NCI-H146 (cell line): ENCODE measurements at regions not wholly inside any gene's neighbourhood (a gene's known extent, or its start where the extent isn't known, plus 50 kb on each side); places are given as distances from the start of the nearest gene placed in this dataset.
"Not testable (repeated sequence)": the region's sequence is repeated elsewhere in the genome, so short reads cannot be mapped to it uniquely, and the experiment has no call there.

Experiments used
- DNase-seq: peaks from one replicate; lab custom pipeline; 2025; lab: John Stamatoyannopoulos, UW

DNA sequence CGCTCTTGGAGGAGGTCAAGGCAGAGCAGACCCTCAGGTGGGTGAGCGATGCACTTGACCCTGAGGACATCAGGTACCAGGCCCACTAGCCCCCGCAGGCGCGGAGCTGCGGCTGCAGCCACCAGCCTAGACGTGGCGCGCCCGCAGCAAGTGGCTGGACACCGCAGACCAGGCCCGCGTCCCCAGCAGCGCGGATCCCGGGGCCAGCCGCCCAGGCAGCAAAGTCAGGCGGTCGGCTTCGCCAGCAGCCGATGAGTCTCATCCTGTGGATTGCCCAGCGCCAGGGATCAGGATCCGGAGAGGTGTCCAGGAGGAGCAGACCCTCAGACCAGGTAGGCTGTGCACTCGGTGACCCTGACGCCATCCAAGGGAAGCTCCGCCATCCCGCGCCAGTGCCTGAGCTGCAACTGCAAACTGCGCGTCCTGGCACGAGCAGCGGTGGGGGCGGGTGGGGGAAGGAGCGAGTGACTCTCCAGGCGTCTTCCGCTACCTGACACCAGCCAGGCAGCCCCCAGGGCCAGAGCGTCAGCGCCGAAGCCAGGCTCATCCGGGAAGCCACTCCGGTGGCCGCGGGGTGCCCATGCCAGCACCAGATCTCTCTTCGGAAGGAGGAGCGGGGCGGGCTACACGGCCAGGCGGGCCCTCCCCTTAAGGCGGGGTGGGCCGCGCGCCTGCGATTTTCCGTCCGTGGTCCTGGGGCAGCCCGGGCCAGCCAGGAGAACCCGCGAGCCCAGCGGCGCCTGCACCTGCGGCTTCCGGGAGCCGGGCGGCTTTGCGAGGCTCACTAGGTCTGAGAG lies 92.6 kb upstream of the THOC3 start:
- DNase-seq: not testable (repeated sequence)

DNA sequence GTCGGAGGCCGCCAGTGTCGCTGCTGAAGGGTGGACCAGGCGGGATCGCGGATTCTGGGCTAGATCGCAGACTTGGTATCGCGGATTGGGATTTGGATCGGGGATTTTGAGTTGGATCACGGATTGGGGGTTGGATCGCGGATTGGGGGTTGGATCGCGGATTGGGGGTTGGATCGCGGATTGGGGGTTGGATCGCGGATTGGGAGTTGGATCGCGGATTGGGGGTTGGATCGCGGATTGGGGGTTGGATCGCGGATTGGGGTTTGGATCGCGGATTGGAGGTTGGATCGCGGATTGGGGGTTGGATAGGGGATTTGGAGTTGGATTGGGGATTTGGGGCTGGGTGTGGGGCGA lies 93.1 kb upstream of the THOC3 start:
- not testable (repeated sequence) for DNase-seq

DNA sequence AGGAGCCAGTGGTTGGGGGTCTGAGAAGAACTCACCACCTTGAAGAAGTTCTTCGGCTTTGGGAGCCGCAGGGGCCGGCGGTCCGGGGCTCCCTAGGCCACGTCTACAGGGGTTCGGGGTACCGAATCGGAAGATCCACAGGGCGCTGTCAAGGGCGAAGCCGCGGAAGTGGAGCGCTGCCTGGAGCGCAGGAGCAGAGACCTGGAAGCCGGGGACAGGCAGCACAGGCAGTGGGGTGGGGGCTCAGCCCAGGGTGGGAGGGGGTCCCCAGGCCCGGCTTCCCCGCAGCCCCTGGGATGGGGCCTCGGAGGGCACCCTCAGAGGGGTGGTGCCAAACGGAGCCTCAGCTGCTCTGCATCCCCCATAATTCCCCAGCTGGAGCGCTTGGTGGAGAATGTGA lies 93.5 kb upstream of the THOC3 start:
- not testable (repeated sequence) for DNase-seq

DNA sequence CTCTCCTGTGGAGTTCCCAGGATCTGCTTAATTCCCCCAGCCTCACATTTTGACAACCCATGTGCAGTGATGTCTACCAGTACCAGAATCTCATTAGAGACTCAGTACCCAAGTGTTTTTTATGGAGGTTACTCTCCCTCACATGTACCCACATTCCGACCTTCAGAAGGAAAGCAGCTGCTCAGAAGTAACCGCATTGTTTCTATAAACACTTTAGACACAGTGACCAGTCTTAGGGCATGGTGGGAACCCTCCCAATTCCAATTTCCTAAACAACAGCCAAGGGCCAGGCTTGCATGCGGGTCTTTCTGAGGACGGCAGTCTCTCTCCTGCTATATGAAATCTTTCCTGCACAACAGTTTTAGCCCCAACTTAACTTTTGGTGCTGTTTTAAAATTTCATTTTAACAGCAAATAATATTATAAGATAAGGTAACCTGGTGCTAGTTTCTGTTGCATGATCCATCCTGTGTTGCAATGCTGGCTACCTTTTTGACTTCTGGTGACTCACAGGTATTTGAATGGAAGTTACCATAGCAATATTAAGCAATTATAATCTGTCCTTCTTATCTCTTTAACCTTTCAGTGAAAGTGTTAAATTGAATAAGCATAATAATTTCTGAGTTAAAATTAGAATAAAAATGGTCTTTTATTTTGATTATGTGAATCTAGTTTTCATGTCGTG lies 98.3 kb upstream of the THOC3 start:
- DNase-seq: not testable (repeated sequence)

DNA sequence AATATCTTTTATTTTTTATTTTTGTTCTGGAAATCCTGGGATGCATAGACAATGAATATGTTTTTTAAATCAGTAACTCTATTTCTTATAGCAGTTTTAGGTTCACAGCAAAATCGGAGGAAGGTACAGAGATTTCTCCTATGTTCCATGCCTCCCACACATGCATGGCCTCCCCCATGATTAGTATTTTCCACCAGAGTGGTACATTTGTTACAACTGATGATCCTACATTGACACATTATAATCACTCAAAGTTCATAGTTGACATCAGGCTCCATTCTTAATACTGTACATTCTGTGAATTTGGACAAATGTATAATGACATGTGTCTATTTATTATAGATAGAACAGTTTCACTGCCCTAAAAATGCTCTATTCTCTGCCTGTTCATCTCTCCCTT lies 99.0 kb upstream of the THOC3 start:
- not testable (repeated sequence) for DNase-seq

DNA sequence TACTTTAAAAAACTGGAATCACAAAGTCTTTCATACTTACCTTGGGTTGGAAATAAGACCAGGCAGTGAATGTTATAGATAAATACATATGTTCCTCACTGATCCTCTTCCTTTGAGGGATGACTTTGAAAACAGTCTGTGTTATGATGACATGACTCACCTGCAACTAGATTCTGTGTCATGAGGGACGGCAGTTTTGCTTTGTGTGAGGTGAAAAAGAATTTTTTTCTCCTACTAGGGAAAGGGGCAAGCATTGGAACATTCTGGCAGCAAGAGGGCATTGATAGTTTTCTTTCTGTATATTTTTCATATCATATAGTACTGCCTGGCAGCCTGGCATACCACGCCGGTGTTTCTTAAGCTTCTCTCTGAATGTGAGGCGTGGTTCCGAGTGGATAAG lies 99.8 kb upstream of the THOC3 start:
- not testable (repeated sequence) for DNase-seq

DNA sequence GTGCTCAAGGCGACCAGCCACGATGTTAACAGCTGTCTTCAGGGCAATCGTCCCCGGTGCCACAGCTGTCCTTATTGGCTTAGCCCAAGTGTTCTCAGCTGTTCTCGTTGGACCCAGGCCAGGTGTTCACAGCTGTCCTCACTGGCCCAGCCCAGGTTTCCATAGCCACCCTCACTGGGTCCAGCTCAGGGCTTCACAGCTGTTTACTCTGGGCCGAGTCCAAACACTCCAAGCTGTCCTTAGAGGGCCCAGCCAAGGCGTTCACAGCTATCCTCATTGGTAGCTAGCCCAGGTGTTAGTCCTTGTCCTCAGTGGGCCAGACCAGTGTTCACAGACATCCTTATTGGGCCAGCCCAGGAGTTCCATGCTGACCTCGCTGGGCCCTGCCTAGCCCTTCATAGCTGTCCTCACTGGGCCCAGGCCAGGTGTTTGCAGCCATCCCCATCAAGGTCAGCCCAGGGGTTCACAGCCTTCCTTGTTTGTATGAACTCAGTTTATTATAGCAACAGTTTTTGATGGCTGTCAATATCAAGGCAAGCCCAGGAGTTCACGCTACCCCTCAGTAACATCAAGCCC lies 106.0 kb upstream of the THOC3 start:
- DNase-seq: not testable (repeated sequence)

DNA sequence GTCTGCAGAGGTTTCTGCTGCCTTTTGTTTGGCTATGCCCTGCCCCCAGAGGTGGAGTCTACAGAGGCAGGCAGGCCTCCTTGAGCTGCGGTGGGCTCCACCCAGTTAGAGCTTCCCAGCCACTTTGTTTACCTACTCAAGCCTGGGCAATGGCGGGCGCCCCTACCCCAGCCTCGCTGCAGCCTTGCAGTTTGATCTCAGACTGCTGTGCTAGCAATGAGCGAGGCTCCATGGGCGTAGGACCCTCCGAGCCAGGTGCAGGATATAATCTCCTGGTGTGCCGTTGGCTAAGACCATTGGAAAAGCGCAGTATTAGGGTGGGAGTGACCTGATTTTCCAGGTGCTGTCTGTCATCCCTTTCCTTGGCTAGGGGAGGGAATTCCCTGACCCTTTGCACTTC lies 115.6 kb upstream of the THOC3 start:
- DNase-seq: not testable (repeated sequence)

DNA sequence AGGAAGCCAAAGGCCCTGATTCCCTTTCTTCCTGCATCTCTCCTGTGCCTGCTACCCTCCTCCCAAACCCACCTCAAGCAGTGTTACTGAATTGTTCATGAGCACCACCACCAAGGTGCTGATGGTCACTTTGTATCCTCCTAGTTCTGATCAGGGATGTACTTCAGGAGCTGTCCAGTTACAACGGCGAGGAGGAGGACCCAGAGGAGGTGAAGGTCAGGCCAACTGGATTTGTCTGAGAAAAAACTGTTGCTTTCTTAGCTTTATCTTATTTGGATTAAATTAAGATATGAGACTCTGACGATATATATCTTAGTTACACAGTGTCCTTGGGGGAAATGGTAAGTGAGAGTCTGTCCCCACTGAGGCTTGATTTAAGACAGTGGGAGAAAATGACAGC lies 135.0 kb upstream of the THOC3 start:
- not testable (repeated sequence) for DNase-seq

DNA sequence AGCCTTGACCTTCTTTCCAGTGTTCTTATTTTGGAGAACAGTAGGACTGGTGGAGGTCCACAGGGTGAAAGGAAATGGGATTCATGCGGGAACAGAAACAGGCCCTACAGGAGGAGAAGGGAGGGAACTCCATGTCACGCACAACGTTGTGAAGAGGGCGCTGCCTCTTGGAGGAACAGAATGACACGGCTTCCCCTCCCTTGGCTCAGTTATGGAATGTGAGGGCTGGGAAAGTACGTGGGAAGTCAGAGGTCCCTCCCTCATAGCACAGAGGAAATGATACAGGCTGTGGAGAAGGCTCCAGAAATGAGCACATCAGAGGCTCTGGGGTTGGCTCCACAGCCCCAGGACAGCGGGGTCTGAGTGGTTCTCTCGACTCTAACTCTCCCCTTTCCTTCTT lies 125.3 kb upstream of the SIMC1 start:
- DNase-seq: not testable (repeated sequence)

DNA sequence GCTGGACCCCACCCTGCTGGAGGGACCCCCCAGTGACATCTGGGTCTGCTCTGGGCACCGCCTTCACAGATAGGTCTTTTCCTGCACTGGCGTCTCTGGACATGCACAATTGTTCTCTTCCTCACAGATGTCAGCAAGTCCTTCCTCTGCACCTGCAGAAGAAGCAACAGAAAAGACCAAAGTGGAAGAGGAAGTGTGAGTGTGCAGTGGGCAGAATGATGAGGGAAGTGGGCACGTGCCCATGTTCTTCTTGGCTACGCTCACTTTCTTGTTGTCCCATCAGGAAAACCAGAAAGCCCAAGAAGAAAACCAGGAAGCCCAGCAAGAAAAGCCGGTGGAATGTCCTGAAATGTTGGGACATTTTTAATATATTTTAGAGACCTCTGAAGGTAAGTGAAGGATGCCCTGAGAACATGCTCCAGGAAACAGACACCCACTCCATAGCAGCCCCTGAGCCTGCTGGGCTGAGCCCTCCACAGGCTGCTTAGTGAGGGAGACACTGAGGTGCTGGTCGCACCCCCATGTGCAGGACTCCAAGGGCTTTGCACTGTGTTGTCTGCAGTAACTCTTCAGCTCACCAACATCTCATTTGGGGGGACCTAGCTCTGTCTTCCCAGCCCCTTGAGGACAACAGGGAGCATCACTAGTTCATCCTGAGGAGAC lies 124.4 kb upstream of the SIMC1 start:
- not testable (repeated sequence) for DNase-seq

DNA sequence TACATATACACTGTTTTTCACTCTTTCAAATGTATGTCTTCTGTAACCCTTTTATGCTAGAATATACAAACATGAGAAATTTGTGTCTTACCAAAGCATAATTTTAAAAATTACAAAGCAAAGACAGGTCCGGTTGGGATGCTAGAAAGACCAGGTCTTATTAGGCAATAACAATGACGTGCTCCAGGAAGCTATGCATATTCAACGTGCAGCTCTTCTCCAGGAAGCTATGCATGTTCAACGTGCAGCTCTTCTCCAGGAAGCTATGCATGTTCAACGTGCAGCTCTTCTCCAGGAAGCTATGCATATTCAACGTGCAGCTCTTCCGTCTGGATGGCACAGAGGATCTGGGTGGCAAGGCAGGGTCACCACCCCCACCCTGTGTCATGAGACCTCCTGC lies 123.4 kb upstream of the SIMC1 start:
- DNase-seq: not testable (repeated sequence)

DNA sequence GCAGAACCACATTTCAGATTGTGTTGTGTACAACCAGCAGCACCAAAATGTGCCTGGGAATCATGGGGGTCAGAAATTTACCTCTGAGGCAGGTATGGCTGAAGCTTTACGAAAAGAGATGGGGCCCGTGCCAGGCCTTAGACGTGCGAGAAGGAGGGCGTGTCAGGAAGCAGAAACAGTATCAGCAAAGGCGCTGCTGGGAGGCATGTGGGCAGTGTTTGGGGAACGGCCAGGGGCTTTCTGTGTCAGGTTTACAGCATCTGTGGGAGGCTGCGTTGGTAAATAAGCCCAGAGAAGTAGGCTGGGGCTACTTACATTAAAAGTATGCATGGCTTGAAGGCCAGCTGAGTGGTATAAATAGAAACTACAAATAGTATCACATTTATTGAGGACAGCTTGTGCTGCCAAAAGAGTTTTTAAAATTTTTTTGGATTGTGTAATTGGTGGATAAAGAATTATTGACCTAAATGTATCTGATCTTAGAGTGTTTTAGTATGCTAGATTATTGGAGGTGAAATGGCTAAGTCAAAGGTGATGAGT lies 120.5 kb upstream of the SIMC1 start:
- DNase-seq: not testable (repeated sequence)

DNA sequence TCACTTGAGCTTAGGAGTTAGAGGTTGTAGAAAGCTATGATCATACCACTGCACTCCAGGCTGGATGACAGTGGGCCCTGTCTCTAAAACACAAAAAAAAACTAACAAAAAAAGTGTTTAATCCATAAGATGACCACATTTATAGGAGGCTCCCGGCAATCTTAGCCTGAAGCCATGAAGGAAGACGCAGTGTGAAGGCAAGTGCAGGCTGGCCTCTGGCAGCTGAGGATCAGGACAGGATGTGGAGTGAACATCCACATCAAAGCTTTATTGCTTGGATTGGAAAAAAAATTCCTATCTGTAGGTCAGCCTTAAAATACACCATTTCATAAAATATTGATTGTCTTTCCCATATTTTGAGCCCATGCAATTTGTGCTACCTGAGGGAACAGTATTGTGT lies 115.9 kb upstream of the SIMC1 start:
- DNase-seq: not testable (repeated sequence)

DNA sequence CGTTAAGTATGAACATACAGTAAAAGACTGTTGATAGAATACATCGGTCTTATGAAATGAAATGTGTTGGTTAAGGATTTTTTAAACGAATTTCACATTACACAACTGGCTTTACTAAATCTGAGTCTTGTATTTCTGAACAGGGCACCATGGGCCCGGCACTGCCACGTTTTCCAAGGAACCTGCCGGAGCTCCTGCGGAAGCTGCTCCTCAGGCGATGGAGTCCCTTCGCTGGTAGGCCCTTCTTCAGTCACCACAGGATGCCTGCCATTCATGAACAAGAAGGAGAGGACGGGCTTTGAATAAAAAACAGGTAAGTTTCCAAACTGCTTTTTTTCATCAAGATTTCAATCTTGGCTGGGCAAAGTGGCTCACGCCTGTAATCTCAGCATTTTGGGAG lies 114.1 kb upstream of the SIMC1 start:
- not testable (repeated sequence) for DNase-seq

DNA sequence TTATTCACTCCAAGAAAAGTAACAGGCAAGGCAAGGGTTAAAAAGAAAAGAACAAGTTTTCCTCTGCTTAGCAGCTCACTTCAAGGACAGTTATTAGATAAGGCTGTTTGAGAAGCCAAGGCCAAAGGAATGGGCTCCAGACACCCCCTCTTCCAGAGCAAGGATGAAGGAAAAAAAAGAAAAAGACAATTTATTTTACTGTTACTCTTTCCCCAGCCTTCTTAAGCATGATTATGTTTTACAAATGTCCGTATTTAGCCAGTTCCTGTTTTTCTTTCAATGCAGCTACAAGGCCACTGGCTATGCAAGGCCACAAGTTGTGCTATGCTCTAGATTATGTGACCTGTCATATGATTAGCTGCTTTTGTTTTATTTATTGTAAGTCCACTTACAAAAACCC lies 106.5 kb upstream of the SIMC1 start:
- no peak for DNase-seq

DNA sequence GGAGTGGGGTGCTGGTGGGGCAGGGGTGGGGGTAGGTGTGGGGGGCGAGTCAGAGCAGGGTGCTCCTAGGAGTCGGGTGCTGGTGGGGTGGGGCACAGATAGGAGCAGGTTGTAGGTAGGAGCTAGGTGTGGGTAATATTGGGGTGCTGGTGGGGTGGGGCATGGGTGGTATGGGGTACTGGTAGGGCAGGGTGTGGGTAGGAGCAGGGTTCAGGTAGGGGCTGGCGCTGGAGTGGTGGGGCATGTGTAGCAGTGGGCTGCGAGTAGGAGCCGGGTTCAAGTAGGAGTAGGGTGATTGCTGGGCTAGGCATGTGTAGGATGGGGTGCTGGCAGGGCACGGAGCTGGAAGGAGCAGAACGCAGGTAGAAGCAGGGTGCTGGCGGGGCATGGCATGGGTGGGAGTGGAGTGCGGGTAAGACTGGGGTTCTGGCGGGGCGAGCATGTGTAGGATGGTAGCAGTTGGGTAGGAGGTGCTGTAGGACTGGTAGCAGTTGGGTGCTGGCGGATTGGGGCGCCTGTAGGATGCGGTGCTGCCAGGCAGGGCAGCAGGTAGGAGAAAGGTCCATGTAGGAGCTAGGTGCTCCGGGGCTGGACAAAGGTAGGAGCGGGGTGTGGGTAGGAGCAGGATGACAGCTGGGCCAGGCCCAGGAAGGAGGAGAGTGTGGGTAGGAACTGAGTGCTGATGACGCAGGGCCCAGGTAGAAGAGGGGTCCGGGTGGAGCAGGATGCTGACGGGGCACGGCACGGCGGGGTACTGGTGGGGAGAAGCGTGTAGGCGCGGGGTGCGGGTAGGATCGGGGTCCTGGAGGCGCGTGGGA lies 105.5 kb upstream of the SIMC1 start:
- no peak for DNase-seq

DNA sequence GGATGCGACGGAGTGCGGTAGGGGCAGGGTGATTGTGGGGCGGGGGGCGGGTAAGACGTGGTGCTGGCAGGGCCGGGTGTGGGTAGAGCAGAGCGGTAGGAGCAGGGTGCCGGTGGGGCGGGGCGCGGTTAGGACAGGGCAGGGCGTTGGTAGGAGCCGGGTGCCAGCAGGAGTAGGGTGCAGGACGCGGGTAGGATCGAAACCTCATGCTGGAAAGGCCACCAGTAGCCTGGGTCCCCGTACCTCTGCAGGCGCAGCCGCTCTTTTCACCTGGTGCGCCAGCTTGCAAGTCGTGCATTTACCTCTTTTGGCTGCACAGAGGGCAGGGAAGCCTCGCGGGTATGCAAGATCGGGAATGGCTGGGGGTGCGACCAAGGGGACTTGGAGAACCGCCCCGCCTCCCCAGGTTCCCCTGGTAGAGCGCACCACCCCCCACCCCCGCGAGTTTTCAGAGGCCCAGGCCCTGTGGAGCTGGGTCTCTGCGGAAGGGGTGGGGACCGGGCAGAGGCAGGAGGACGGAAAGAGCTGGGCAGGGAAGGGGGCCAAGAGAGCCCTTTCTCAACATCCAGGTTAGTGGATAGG lies 104.8 kb upstream of the SIMC1 start:
- no peak for DNase-seq

DNA sequence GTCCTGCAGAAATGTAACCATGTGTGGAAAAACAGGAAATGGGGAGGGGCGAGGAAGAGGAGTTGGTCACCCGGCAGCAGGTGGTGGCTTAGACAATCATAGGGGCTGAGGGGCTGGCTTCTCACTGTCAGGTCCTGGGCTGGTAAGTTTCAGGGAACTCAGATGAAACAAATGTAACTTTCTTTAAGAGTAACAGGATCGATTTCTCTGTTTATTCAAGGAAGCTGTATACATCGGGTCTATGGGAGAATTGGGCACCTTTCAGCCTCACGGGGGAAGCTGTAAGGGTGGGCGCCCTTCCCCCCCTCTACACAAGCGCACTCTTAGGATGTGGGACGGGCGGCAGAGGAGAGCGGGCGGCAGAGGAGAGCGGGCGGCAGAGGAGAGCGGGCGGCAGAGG lies 104.3 kb upstream of the SIMC1 start:
- DNase-seq: no peak

DNA sequence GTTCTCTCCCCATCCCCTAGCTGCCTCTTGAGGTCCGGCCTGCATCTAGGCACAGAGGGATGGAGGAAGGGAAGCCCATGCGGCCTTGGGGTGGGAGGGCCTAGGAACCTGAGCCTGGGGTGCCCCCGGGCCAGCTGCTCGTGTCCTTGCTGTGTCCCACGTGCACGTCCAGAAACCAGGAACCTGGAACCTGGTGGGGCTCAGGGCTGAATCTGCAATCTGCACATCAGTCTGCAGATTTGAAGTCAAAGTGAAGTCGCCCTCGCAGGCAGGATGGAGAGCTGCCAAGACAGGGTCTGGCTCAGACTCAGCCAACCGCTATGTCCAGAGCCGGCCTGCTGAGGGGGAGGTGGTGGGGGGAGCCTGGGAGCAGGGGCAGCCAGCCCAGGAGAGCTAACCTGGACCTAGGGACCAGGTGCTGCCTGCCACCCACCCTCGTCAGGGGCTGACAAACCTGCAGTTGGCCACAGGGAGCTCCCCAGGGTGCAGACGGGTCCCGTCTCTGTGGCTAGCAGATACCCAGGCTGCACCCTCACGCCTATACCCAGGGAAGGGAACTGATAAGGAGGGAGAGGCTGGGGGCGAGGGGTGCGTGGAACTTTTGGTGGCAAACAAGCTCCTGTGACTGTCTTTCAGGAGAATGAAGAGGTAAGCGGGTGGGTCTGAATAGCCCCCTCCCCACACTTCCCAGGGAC lies 103.5 kb upstream of the SIMC1 start:
- DNase-seq: no peak

DNA sequence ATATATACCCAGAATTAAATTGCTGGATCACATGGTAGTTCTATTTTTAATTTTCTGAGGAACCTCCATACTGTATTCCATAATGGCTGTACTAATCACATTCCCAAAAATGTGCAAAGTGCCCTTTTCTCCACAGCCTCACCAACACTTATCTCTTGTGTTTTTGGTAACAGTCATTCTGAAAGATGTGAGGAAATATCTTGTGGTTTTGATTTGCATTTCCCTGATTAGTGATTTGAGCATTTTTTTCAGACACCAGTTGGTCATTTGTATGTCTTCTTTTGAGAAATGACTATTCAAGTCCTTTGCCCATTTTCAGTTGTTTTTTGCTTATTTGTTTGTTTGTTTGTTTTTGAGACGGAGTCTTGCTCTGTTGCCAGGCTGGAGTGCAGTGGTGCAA lies 98.1 kb upstream of the SIMC1 start:
- DNase-seq: not testable (repeated sequence)
